Hepatocyte (in vitro differentiated cells): ENCODE measurements at regions not wholly inside any gene's neighbourhood (a gene's known extent, or its start where the extent isn't known, plus 50 kb on each side); places are given as distances from the start of the nearest gene placed in this dataset.

Experiments used
- DNase-seq: peaks from one replicate; pipeline ENCODE4 v3.0.0-alpha.2; 2016; ENCODE audit warnings: low spot score
- H2AFZ ChIP-seq: fragments of 200-600 bp; sonication (generic); 2 replicates; pipeline ENCODE4 v1.6.0; 2016; ENCODE audit warnings: antibody characterized with exemption, mild to moderate bottlenecking
- H3K27ac ChIP-seq: fragments of 200-600 bp; sonication (generic); 2 replicates; pipeline ENCODE4 v1.5.1; 2016; ENCODE audit warnings: mild to moderate bottlenecking
- H3K27me3 ChIP-seq: fragments of 200-600 bp; sonication (generic); 2 replicates; pipeline ENCODE4 v1.6.1; 2016
- H3K36me3 ChIP-seq: fragments of 200-600 bp; sonication (generic); replicated peaks from 2 replicates; pipeline ENCODE4 v1.5.1; 2016; ENCODE audit warnings: low read depth; ENCODE audit not compliant: insufficient read depth
- H3K4me1 ChIP-seq: fragments of 200-600 bp; sonication (generic); 2 replicates; pipeline ENCODE4 v1.5.1; 2016; ENCODE audit warnings: mild to moderate bottlenecking, moderate library complexity; ENCODE audit not compliant: insufficient read depth
- H3K4me2 ChIP-seq: fragments of 200-600 bp; sonication (generic); 2 replicates; pipeline ENCODE4 v1.6.0; 2016
- H3K4me3 ChIP-seq: fragments of 200-600 bp; sonication (generic); 2 replicates; pipeline ENCODE4 v1.5.1; 2016; ENCODE audit warnings: mild to moderate bottlenecking
- H3K79me2 ChIP-seq: fragments of 200-600 bp; sonication (generic); 2 replicates; pipeline ENCODE4 v1.6.0; 2017; ENCODE audit warnings: mild to moderate bottlenecking
- H3K9me2 ChIP-seq: fragments of 200-600 bp; sonication (generic); replicated peaks from 2 replicates; pipeline ENCODE4 v1.6.0; 2017; ENCODE audit warnings: mild to moderate bottlenecking; ENCODE audit not compliant: insufficient read depth
- H3K9me3 ChIP-seq: fragments of 200-600 bp; sonication (generic); 2 replicates; pipeline ENCODE4 v1.5.1; 2016; ENCODE audit warnings: low read depth, mild to moderate bottlenecking
- H4K20me1 ChIP-seq: fragments of 200-600 bp; sonication (generic); 2 replicates; pipeline ENCODE4 v1.6.0; 2016; ENCODE audit warnings: mild to moderate bottlenecking; ENCODE audit not compliant: insufficient read depth, poor library complexity, severe bottlenecking
- CTCF ChIP-seq: fragments of 200-600 bp; sonication (generic); IDR thresholded peaks from 2 replicates; pipeline ENCODE4 v1.5.1; 2016; ENCODE audit warnings: antibody characterized with exemption, mild to moderate bottlenecking; ENCODE audit not compliant: poor library complexity
- EZH2 ChIP-seq: fragments of 200-600 bp; sonication (generic); IDR thresholded peaks from 2 replicates; pipeline ENCODE4 v1.6.1; 2016; ENCODE audit warnings: antibody characterized with exemption, mild to moderate bottlenecking, borderline replicate concordance
- EZH2phosphoT487 ChIP-seq: fragments of 200-600 bp; sonication (generic); IDR thresholded peaks from one replicate; pipeline ENCODE4 v1.6.1; 2018; ENCODE audit warnings: antibody characterized with exemption, mild to moderate bottlenecking, low read depth, moderate library complexity; ENCODE audit not compliant: unreplicated experiment, severe bottlenecking
- WGBS: methylation state at CpG from one replicate; pipeline ENCODE4 v1.1.6; 2016; ENCODE audit warnings: low lambda C conversion rate; ENCODE audit errors: missing lambda C conversion rate; 5-methylcytosine and 5-hydroxymethylcytosine counted together

- Histone ChIP-seq H3K4me1 (no peaks in the 10 kb centered on the region), H3K79me2 (no peaks in the 10 kb centered on the region), H3K9me3 (peaks cover 5% of the 10 kb centered on the region), H3K9me2 (no peaks in the 10 kb centered on the region), H3K27ac (no peak overlapping the region), H3K36me3 (no peaks in the 10 kb centered on the region), H3K4me3 (no peak overlapping the region), H4K20me1 (no peaks in the 10 kb centered on the region), H2AFZ (no peak overlapping the region), H3K4me2 (no peak overlapping the region), H3K27me3 (no peaks in the 10 kb centered on the region)
- 87% methylated on average over 3 of the region's 3 CpGs for WGBS
- DNase-seq: no peak
- TF ChIP-seq EZH2phosphoT487 (no peak), CTCF (no peak), EZH2 (no peak)
These were observed 118.9 kb upstream of the TCF4 start for GRCh38 chr18:55706898-55707297.

DNA sequence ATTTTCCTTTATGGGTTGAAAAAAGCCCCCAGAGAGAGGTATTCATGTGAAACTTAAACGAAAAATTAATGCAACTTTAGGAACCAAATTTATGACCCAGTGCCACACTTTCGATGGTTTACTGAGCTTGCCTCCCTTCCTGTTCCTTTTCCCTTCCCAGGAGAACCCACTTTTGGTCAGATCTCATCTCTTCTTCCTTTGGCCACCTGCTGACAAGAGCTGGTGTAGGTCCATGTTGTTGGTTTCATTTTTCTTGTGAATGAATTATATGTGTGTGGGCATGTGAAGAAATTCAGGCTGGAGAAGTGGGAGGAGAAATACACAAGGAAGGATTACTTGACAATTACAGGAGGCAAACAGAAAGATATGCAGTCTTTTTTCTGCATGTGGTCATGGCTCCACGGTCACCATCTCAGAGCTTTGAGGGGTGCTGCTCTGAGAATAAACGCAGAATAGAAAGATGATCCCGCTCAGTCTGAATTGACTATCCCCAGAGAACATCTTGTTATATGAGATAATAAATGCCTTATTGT, 111.3 kb upstream of the TCF4 start:
- no peaks in the 10 kb centered on the region for H4K20me1 ChIP-seq
- H3K79me2 ChIP-seq: no peaks in the 10 kb centered on the region
- no peak for TF ChIP-seq EZH2phosphoT487
- TF ChIP-seq EZH2: no peak
- TF ChIP-seq CTCF: no peak
- DNase-seq: no peak
- WGBS: 84% methylated on average over 5 of the region's 5 CpGs
- H3K36me3 ChIP-seq: no peaks in the 10 kb centered on the region
- H3K27me3 ChIP-seq: no peaks in the 10 kb centered on the region
- no peak overlapping the region for H3K4me2 ChIP-seq
- no peaks in the 10 kb centered on the region for H3K9me3 ChIP-seq
- no peak overlapping the region for H3K4me3 ChIP-seq
- H3K27ac ChIP-seq: no peak overlapping the region
- H3K9me2 ChIP-seq: no peaks in the 10 kb centered on the region
- no peaks in the 10 kb centered on the region for H3K4me1 ChIP-seq
- no peak overlapping the region for H2AFZ ChIP-seq

GRCh38 chr18:55696811-55697210, 108.8 kb upstream of the TCF4 start:
- no peaks in the 10 kb centered on the region for H3K9me2 ChIP-seq
- TF ChIP-seq CTCF (no peak), EZH2phosphoT487 (no peak), EZH2 (no peak)

GRCh38 chr18:55695091-55695490, 107.1 kb upstream of the TCF4 start:
- Histone ChIP-seq H3K9me2 (no peaks in the 10 kb centered on the region), H3K4me3 (no peak overlapping the region), H3K36me3 (no peaks in the 10 kb centered on the region), H4K20me1 (no peaks in the 10 kb centered on the region), H3K4me2 (no peak overlapping the region), H3K27ac (no peak overlapping the region), H3K9me3 (no peaks in the 10 kb centered on the region), H2AFZ (no peak overlapping the region), H3K4me1 (no peaks in the 10 kb centered on the region), H3K79me2 (no peaks in the 10 kb centered on the region), H3K27me3 (no peaks in the 10 kb centered on the region)
- no peak for DNase-seq
- no peak for TF ChIP-seq EZH2
- no peak for TF ChIP-seq CTCF
- no peak for TF ChIP-seq EZH2phosphoT487

More at GRCh38 chr18:55696811-55697210, 108.8 kb upstream of the TCF4 start:
- Histone ChIP-seq H3K27ac (no peak overlapping the region), H3K27me3 (no peaks in the 10 kb centered on the region), H3K9me3 (no peaks in the 10 kb centered on the region), H3K4me3 (no peak overlapping the region), H2AFZ (no peak overlapping the region), H4K20me1 (no peaks in the 10 kb centered on the region), H3K79me2 (no peaks in the 10 kb centered on the region), H3K4me1 (no peaks in the 10 kb centered on the region), H3K4me2 (no peak overlapping the region), H3K36me3 (no peaks in the 10 kb centered on the region)
- WGBS: 93% methylated on average over 3 of the region's 3 CpGs
- no peak for DNase-seq
